ENCODE measurements at regions not wholly inside any gene's neighbourhood (a gene's known extent, or its start where the extent isn't known, plus 50 kb on each side); places are given as distances from the start of the nearest gene placed in this dataset.

- TF ChIP-seq FOXJ3 (CRISPR knock-in tag; IDR thresholded peaks at IDR 0.05) (no peak), JUND (IDR thresholded peaks at IDR 0.05) (no peak)
Measured at GRCh38 chr2:139228276-139228675, 448.1 kb upstream of the NXPH2 start (continued).

GRCh38 chr2:139225961-139226360 lies 445.8 kb upstream of the NXPH2 start:
- Histone ChIP-seq H3K4me2 (no peak overlapping the region), H3K4me3 (ENCODE audit: low read depth in 2 of 2, low read length in 1 of 2) (no peak overlapping the region), H2AFZ (ENCODE audit: low read depth) (no peak overlapping the region), H3K9me2 (no peaks in the 10 kb centered on the region), H3K9ac (no peak overlapping the region), H3K27me3 (ENCODE audit: insufficient read depth) (no peaks in the 10 kb centered on the region), H3F3A (replicated peaks; ENCODE audit: insufficient read depth) (no peaks in the 10 kb centered on the region), H3K36me3 (replicated peaks in 1 of 2; ENCODE audit: control insufficient read depth in 1 of 2, insufficient read depth in 2 of 2, low read length in 1 of 2) (no peaks in the 10 kb centered on the region), H3K4me1 (ENCODE audit: control insufficient read depth in 1 of 2, insufficient read depth in 2 of 2, low read depth in 1 of 2, low read length in 1 of 2) (no peaks in the 10 kb centered on the region), H3K27ac (ENCODE audit: low read depth in 2 of 2, low read length in 1 of 2) (no peak overlapping the region), H4K20me1 (ENCODE audit: insufficient read depth) (no peaks in the 10 kb centered on the region), H3K9me3 (no peaks in the 10 kb centered on the region), H3K79me2 (ENCODE audit: insufficient read depth) (no peaks in the 10 kb centered on the region)
- no peak for TF ChIP-seq MAX (IDR thresholded peaks at IDR 0.05; ENCODE audit: low read depth)
- TF ChIP-seq USF1 (IDR thresholded peaks at IDR 0.05; ENCODE audit: borderline replicate concordance, low read depth), result no peak
- no peak for TF ChIP-seq JUND (IDR thresholded peaks at IDR 0.05)
- DNase-seq, result no peak
- CTCF ChIA-PET, result no interaction called here
- POLR2A ChIA-PET, result no interaction called here
- 51% methylated on average over 2 of the region's 2 CpGs for WGBS (ENCODE audit: low lambda C conversion rate)

GRCh38 chr2:139218181-139218580 lies 438.0 kb upstream of the NXPH2 start:
- Histone ChIP-seq H3K9me3 (no peaks in the 10 kb centered on the region), H3K9me2 (no peaks in the 10 kb centered on the region), H3K27me3 (ENCODE audit: insufficient read depth) (no peaks in the 10 kb centered on the region), H3K4me3 (ENCODE audit: low read depth in 2 of 2, low read length in 1 of 2) (no peak overlapping the region), H4K20me1 (ENCODE audit: insufficient read depth) (no peaks in the 10 kb centered on the region), H3K36me3 (replicated peaks in 1 of 2; ENCODE audit: control insufficient read depth in 1 of 2, insufficient read depth in 2 of 2, low read length in 1 of 2) (no peaks in the 10 kb centered on the region), H3F3A (replicated peaks; ENCODE audit: insufficient read depth) (no peaks in the 10 kb centered on the region), H3K4me1 (ENCODE audit: control insufficient read depth in 1 of 2, insufficient read depth in 2 of 2, low read depth in 1 of 2, low read length in 1 of 2) (no peaks in the 10 kb centered on the region), H3K4me2 (no peak overlapping the region), H3K27ac (ENCODE audit: low read depth in 2 of 2, low read length in 1 of 2) (no peak overlapping the region), H3K79me2 (ENCODE audit: insufficient read depth) (no peaks in the 10 kb centered on the region), H2AFZ (ENCODE audit: low read depth) (no peak overlapping the region), H3K9ac (no peak overlapping the region)
- TF ChIP-seq MXI1 (IDR thresholded peaks at IDR 0.05; ENCODE audit: low read depth, low read length) (no peak), RXRA (IDR thresholded peaks at IDR 0.05; ENCODE audit: borderline replicate concordance, low read depth) (no peak), IRF3 (IDR thresholded peaks at IDR 0.05; ENCODE audit: low read depth, low read length) (no peak), RCOR1 (IDR thresholded peaks at IDR 0.05; ENCODE audit: low read length) (no peak), TAF1 (IDR thresholded peaks at IDR 0.05; ENCODE audit: borderline replicate concordance, low read depth, low read length) (no peak), FOSL2 (IDR thresholded peaks at IDR 0.05; ENCODE audit: borderline replicate concordance, low read depth) (no peak), FOXM1 (IDR thresholded peaks at IDR 0.05; ENCODE audit: low read depth) (no peak), NFIC (IDR thresholded peaks at IDR 0.05; ENCODE audit: borderline replicate concordance) (no peak), ELF1 (IDR thresholded peaks at IDR 0.05) (no peak), RAD21 (IDR thresholded peaks at IDR 0.05; ENCODE audit: low read length) (no peak), REST (IDR thresholded peaks at IDR 0.05; ENCODE audit: low read depth, low read length) (no peak), EP300 (IDR thresholded peaks at IDR 0.05; ENCODE audit: borderline replicate concordance in 1 of 2, low read depth in 1 of 2, low read length in 1 of 2) (no peak), MAX (IDR thresholded peaks at IDR 0.05; ENCODE audit: low read depth) (no peak), PBX3 (IDR thresholded peaks at IDR 0.05) (no peak), USF1 (IDR thresholded peaks at IDR 0.05; ENCODE audit: borderline replicate concordance, low read depth) (no peak), RFX5 (IDR thresholded peaks at IDR 0.05; ENCODE audit: low read length) (no peak), TCF12 (IDR thresholded peaks at IDR 0.05) (no peak)
- CTCF ChIA-PET, result no interaction called here
- DNase-seq, result no peak
- WGBS (ENCODE audit: low lambda C conversion rate), result 42% methylated on average over 1 of the region's 1 CpG
- POLR2A ChIA-PET, result no interaction called here

All from SK-N-SH (cell line).